ENCODE measurements at regions not wholly inside any gene's neighbourhood (a gene's known extent, or its start where the extent isn't known, plus 50 kb on each side); places are given as distances from the start of the nearest gene placed in this dataset.
"Not testable (repeated sequence)": the region's sequence is repeated elsewhere in the genome, so short reads cannot be mapped to it uniquely, and the experiment has no call there.

DNA sequence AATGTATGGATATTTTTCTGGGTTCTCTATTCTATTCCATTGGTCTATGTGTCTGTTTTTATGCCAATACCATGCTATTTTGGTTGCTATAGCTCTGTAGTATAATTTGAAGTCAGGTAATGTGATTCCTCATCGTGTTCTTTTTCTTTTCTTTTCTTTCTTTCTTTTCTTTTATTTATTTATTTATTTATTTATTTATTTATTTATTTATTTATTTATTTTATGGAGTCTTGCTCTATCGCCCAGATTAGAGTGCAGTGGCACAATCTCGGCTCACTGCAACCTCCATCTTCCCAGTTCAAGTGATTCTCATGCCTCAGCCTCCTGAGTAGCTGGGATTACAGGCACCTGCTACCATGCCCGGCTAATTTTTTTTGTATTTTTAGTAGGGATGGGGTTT lies 315.2 kb downstream of the SV2B start:
- DNase-seq, result not testable (repeated sequence)

DNA sequence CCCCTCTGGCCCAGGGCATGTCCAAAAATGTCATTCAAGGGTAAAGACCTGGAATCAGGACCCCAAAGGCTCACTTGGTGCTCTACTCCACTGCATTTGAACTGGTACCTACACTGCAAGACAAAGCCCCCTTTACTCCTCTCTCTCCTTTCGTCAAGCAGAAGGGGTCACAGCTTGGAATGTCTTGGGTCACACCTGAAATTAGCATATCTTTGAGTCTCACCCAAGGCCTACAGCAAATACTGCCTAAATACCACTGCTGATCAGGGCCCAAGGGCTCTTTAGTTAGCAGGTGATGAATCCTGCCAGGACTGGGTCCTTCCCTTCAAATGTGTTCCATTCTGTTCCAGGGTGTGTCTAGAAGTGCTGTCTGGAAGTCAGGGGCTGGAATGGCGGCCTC lies 320.6 kb downstream of the SV2B start:
- no peak for DNase-seq

DNA sequence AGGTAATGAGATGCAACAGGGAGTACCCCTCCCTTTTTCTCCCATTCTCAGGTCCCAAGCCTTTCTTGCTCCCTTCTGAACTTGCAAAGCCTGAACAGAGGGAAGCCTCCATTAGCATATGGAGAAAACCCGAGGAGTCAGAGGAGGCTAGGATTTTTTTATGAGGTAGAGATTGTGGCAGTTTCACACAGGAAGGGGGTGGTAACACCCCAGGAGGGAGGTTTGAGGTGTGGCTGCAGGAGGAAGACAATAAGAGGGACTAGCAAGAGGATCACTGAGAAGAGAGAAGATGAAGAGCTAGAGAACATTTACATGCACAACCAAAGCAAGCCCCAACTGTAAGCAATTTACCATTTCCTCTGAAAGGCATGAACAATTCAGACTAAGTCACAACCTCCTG lies 322.7 kb downstream of the SV2B start:
- DNase-seq, result no peak

DNA sequence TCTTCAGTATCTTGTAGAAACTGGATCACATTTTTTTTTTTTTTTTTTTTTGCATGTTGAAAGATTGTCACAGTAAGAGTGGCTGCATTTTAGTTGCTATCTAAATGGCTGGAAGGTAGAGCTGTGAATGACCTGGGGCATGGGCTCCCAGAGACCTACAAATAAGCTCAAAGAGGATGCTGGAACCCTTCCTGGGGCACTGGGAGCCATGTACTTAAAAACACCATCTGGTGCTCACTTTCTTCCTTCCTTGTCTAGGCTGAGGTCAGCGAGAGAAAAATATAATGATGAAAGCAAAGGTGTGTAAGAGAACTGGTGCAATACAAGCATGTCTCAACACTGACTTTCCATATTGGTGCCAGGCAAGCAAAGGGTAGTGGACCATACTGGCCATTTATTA lies 323.9 kb downstream of the SV2B start:
- no peak for DNase-seq

DNA sequence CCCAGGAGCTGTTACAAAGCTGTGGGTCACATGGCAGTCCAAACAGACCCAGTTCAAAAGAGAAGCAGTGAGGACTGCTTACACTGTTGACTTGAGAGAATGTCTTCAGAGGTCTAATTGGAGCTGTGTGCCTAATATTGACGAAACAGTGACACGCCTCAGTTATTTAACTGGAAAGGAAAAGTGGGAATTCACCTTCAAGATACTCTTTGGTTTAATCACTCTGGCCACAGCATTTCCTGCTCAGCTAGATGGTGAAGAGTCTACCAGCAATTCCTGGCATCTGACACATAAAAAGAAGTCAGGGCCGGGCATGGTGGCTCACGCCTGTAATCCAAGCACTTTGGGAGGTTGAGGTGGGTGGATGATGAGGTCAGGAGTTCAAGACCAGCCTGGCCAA lies 326.4 kb downstream of the SV2B start:
- DNase-seq, result no peak

DNA sequence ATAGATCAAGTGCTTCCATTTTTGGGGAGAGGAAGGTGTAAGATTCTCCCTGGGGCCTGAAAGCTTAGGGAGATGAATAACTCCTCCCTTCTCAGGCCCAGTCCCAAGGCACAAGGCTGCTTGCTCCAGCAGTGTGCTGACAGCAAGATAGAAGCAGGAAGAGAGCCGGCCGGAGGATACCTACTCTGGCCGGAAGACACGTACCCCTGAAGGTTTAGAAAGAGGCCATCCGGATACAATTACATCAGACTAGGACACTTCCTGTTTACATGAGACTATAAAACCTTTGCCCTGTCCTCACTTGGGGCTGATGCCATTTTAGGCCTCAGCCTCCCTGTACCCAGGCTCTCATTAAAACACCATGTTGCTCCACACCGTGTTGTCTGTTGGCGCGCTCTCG lies 329.9 kb downstream of the SV2B start:
- no peak for DNase-seq

DNA sequence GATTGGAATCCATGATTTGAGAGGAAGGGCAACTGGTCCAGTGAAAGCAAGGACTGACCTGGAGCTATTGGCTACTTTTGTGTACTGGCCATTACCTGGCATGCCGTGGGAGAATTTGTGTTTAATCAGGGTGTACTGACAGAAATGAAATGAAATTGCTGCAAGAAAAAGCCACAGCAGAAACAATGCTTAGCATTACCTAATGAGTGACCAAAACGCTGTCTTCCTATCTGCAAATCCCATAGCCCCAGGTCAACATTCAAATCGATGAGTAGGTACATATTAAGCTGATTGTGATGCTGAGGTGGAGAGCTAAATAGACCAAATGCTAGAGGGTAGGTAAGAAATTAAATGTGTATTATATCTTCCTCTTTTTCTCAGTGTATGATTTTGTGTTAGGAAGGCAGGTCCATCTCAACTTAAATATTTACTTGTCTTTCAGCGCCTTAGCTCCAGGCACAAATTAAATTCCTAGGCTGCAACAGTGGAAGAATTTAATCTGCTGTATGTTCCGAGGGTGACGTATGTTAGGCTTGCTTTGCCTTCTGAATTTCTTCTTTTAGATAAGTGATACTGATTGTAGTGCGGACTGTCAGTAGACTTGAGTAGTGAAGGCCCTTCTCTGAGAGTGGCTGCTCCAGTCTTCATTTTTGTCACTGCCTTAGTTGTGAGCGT lies 331.1 kb downstream of the SV2B start:
- no peak for DNase-seq

DNA sequence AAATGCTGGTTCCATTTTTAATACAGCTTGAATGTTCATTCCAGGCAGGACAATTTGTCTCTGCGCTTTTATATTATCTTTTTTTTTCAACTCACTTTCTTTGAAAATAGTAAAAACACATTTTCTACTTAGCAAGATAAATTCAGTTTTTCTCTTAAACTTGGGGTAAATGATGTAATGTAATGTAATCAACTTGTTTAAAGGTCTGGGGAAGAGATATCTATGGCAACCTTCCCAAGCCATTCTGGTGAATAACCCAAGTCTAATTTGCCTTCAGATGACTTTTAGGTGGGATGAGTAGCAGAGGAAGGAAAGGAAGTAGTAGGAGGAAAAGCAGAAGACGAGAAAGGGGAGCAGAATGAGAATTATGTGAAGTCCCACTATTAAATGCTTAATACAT lies 335.1 kb downstream of the SV2B start:
- no peak for DNase-seq

DNA sequence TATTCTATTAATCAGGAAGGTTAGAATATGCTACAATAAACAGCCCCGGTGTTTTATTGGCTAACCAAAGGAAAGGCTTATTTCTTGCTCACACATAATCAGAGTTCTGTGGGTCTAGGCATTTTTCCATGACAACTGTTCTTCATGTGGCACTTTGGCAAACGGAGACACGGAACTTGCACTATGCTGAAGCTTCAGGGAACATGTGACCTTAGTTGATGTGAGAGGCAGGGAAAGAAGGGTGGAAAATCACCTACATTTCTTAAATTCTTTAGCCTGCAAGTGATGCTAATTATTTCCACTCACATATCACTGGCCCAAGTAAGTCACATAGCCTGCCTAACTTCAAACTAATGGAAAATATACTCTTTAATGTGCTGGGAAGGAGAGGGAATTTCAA lies 344.6 kb downstream of the SV2B start:
- no peak for DNase-seq

DNA sequence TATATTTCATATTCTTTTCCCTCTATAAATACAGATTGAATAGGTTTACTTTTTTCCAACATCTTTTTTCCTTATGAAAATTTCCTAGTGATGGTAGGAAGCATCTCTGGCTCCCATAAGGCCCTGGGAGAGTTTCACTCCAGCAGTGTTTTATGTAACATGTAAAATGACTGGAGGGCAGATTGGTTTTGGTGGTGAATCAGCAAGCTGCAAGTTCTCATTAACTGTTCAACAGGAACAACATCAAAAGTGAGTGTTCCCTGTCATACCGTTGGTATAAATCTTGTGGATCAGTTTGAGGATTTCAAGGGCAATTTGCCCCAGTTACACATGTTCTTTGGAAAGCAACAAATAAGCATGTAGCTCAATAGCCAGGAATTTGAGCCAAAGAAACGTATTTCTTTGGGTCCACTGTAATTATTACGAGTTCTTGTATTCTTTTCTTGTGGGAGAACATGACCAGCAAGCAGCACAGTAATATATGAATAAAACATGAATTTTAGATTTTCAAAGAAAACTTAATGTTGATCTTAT lies 345.7 kb downstream of the SV2B start:
- DNase-seq, result no peak

DNA sequence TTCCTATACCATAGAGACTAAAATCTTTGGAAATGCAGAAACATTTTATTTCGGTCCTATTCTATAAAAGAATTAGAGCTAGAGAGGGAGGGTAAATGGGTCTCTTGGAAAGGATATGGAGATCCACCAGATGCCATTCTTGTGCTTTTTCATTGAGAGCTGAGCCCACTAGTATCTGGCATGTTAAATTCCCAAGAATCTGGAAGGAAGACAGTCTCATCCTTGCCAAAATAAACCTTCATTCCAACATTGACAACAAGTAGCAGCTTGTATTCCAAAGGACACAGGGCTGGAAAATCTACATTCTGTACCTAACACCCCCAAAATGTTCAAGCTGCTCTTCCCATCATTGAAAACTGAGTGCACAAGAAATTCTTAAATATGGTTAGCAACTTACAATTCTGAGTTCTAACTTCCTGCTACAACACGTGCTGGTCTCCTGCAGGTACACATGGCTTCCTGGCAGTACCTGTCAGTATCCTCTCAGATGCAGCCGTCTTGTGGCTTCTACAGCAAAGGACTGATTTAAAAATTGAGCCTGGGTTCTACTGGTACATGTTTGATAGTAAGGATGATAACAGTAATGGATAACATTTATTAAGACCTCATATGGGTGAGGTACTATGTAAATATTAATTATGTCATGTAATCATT lies 348.1 kb downstream of the SV2B start:
- DNase-seq, result no peak

DNA sequence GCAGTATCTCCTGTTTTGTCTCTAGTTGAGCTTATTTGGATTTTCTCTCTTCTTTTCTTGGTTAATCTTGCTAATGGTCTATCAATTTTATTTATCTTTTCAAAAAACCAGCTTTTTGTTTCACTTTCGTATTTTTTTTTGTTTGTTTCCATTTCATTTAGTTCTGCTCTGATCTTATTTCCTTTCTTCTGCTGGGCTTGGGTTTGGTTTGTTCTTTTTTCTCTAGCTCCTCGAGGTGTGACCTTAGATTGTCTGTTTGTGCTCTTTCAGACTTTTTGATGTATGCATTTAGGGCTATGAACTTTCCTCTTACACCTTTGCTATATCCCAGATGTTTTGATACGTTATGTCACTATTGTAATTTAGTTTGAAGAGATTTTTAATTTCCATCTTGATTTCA lies 353.3 kb downstream of the SV2B start:
- not testable (repeated sequence) for DNase-seq

DNA sequence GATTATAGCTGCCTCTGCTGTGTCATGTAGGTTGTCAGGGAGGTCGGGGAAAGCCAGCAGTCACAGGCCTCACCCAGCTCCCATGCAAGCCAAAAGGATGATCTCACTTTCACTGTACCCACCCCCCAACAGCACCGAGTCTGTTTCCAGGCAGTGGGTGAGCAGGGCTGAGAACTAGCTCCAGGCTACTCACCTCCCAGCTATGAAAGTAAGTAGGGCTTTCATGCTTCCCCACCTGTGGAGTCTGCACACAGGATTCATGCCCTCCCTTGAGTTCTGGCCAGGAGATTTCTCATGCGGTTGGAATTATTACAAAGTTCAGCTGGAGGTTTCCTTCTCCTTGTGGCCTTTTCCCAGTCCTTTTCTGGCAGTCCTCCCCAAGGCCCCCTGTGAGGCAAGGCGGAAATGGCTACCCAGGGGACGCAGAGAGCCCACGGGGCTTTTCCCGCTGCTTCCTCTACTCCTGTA lies 356.2 kb downstream of the SV2B start:
- no peak for DNase-seq

DNA sequence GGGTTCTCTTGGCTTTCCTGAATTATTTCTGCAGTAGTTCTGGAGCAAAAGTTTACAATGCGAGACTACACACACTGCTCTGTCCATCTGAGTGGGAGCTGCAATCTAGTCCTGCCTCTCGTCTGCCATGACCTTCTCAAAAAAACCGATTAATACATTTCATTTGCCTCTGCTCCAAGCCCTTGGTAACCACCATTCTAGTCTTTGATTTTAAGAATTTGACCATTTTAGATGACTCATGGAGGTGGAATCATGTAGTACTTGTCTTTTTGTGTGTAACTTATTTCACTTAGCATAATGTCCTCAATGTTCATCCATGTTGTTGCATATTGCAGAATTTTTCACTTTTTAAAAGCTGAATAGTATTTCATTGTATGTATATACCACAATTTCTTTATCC lies 356.9 kb downstream of the SV2B start:
- DNase-seq, result no peak

DNA sequence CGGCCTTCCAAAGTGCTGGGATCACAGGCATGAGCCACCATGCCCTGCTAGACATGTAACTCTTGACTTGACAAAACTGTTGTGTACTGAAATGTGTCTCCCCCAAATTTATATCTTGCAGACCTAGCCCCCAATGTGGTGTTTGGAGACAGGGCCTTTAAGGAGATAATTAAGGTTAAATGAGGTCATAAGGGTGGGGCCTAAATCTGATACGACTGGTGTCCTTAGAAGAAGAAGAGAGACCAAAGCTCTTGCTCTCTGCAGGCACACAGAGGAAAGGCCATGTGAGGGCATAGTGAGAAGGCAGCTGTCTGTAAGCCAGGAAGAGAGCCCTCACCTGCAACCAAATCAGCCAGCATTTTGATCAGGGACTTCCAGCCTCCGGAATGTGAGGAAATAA lies 361.3 kb downstream of the SV2B start:
- DNase-seq, result no peak

DNA sequence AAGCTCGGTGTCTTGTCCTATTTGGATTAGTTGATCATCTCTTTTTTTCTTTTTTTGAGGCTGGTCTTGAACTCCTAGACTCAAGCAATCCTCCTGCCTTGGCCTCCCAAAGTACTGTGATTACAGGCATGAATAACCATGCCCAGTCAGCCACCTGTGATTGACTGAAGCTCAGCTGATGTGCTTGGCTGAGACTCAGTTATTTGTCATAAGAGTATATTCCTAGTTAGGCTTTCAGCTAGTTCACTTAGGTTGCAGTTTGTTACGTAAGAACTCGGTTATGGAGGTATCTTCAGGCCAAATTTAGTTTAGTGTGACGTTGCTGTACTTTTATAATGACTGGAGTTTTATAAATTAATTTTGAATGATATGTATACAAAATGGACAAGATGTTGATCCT lies 365.0 kb downstream of the SV2B start:
- no peak for DNase-seq

DNA sequence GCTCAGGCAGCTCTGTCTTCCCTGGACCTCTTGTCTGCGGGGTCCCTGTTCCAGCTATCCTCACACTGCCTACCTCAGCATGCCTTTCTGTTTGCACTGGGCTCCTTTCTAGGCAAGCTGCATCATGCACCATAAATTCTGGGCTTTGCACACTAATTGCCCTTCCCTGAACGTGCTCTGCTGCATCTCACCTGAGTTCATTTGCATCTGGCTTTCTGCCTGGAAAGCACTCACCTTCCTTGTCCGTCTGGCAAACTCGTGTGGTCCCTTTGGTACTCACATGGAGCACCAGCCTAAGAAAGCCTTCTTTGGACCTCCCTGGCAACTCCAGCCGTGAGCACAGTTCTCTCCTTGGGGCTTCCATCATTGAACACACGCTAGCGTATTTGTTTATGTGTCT lies 365.6 kb downstream of the SV2B start:
- DNase-seq, result peak; percentile 89

DNA sequence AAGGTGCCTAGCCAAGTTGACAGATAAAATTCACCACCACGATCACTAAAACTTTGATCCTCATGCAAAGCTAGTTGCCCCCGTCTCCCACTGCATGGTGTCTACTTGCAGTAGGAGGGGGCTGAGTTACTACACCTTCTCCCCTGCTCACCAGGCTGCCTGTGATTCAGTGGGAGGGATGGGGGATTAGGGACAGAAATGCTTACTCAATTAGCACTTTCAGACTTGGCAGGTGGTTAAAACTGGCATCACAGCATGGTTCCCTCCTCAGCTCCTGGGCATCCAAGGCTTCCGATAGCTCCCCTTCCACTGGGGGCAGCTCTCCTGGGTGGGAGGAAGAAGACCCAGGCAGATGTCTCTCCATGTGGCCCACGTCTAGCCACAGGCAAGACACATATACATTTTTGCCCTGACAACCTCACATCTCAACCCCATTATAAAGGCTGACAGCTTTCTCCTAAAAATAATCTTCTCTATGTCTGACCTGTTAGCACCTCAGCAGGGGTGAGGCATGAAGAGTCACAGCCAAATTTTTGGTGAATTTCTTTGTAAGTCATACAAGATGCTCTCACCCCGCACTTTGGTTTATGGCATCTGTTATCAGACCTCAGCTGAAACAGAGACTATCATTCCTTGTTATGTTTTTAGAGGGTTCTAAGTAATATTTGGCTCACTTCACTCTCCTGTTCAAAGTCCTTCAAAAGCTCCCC lies 369.0 kb downstream of the SV2B start:
- DNase-seq, result no peak

DNA sequence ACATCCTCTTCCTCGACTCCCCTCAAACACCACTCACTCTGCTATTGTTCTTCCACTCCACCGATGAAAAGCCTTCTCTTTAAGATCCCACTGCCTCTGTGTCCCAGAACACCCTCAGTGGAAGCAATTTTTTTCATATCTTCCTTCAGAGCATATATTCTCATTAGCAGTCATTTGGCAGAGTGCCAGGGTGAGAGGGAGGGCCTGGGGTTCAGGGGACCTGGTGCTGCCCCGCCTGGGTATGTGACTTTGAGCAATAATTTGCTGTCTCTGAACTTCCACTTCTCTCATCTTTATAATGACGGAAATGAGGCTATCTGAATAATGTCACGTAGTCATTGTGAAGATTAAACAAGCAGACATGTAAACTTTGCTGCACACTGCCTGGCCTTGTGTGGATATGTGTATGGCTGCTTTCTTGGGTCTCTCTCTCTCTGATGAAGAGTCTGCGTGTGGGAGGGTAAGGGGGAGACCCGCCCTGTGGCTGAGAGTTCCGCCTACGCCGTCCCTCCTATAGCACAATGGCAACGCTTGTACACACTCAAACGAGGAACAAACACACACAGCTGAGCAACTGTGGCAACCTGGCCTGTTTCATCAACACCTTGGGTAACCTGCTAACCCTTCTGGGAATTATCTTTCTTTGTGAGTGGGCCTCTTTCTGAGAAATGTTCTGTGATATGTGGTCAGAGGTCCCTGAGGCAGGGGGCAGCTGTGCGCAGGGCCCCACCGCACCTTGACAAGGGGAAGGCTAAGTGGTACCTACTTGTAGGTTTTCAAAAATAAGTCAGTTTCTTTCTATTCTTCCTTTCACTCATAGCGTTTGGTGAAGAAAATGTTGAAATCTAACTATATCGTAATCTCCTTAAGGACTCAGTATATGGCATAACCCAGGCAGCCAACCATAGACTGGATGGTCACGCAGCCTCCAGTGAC lies 369.8 kb downstream of the SV2B start:
- DNase-seq, result no peak

DNA sequence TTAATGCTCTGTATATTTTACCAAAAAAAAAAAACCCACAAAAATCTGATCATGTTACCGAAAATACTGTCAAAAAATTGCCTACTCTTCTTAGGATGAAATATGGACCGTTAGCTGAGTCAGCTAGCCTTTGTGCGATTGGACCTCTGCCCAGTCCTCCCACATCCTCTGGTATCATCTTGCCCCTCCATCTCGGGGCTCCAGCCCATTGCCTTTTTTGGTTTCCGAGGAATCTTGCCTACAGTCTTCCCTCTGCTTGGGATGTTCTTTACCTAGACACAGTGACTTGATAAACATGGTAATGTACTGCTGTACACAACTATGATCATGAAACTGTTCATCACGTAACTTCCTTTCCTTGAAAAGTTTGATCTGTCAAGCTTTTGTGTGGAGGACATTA lies 371.4 kb downstream of the SV2B start:
- DNase-seq, result no peak

DNA sequence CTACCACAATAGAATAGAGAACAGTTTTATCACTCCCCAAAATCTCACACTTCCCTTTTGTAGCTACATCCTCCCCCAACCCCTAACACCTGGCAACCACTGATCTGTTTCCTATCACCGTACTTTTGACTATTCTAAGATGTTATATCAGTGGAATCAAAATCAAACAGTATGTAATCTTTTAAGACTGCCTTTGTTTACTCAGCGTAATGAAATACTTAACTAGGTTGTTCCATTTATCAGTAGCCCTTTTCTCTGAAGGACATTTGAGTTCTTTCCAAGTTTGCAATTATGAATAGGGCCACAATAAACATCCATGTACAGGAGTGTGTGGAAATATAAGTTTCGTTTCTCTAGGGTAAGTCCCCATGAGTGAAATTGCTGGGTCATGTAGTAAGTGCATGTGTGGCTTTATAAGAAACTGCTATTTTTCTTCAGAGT lies 372.3 kb downstream of the SV2B start:
- DNase-seq, result peak; percentile 16

DNA sequence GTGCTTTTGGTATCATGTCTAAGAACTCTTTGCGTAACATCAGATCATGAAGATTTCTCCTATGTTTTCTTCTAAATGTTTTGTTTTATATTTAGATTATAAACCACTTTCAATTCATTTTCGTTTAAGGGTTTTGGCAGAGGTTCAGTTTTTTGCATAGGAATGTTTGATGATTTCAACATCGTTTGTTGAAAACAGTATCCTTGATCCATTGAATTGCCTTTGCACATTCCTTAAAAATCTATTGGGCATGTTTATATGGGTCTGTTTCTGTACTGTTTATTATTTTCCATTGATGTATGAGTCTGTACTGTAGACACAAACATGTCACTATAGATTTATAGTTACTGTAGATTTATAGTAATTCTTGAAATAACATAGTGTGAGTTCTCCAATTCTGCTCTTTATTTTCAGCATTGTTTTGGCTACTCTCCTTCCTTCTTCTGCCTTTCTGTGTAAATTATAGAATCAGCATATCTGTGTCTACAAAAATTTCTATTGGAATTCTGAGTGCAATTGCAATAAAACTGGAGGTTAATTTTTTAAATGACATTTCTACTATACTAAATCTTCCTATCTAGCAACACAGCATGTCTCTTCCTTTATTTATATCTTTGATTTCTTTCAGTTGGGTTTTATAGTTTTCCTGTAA lies 374.0 kb downstream of the SV2B start:
- DNase-seq, result no peak
